Renal cortex interstitium (tissue), 11 donors: ENCODE measurements at regions not wholly inside any gene's neighbourhood (a gene's known extent, or its start where the extent isn't known, plus 50 kb on each side); places are given as distances from the start of the nearest gene placed in this dataset.
"Not testable (repeated sequence)": the region's sequence is repeated elsewhere in the genome, so short reads cannot be mapped to it uniquely, and the experiment has no call there.

Experiments
- DNase-seq, 11 donors: peaks; one replicate each; pipeline ENCODE4 v3.0.0-alpha.2; 2013; ENCODE audit warnings: low read depth in 9 of 11, low spot score in 4 of 11; ENCODE audit errors: extremely low read depth in 1 of 11

- DNase-seq, result no peak
Observed at GRCh38 chr10:118832241-118832651, 77.5 kb upstream of the CACUL1 start.

GRCh38 chr10:118834370-118834769, 79.6 kb upstream of the CACUL1 start:
- not testable (repeated sequence) for DNase-seq

- no peak for DNase-seq
Observed at GRCh38 chr10:118835682-118836326, 81.0 kb upstream of the CACUL1 start.

- DNase-seq, result no peak
Observed at GRCh38 chr10:118838364-118838763, 83.6 kb upstream of the CACUL1 start.

- no peak for DNase-seq
Observed at GRCh38 chr10:118839348-118839747, 84.6 kb upstream of the CACUL1 start.

- no peak for DNase-seq
Observed at GRCh38 chr10:118840071-118840775, 85.5 kb upstream of the CACUL1 start.

- DNase-seq, result no peak
Observed at GRCh38 chr10:118840776-118841468, 86.2 kb upstream of the CACUL1 start.

GRCh38 chr10:118841881-118842605, 87.3 kb upstream of the CACUL1 start:
- no peak for DNase-seq

- no peak for DNase-seq
Observed at GRCh38 chr10:118842843-118843624, 88.3 kb upstream of the CACUL1 start.

GRCh38 chr10:118843647-118844265, 89.0 kb upstream of the CACUL1 start:
- no peak for DNase-seq

- DNase-seq, result peak; percentile 18 to 54 (median 36)
Observed at GRCh38 chr10:118844731-118845521, 90.2 kb upstream of the CACUL1 start.

- no peak for DNase-seq
Observed at GRCh38 chr10:118845776-118846175, 91.0 kb upstream of the CACUL1 start.

- DNase-seq, result peak in 1 of 11 donors; percentile 12
Observed at GRCh38 chr10:118850418-118851061, 95.8 kb upstream of the CACUL1 start.

GRCh38 chr10:118851062-118852035, 96.6 kb upstream of the CACUL1 start:
- no peak for DNase-seq

- DNase-seq, result no peak
Observed at GRCh38 chr10:118853916-118854315, 99.1 kb upstream of the CACUL1 start.

- DNase-seq, result no peak
Observed at GRCh38 chr10:118856106-118856505, 101.3 kb upstream of the CACUL1 start.
